GM19463 (cell line): ENCODE measurements at regions not wholly inside any gene's neighbourhood (a gene's known extent, or its start where the extent isn't known, plus 50 kb on each side); places are given as distances from the start of the nearest gene placed in this dataset.

ENCODE experiments used
- ATAC-seq: cut with Tn5 transposase; IDR thresholded peaks from one replicate; pipeline ENCODE4 v1.9.1; 2021; ENCODE audit warnings: mild to moderate bottlenecking, moderate library complexity; ENCODE audit not compliant: unreplicated experiment

DNA sequence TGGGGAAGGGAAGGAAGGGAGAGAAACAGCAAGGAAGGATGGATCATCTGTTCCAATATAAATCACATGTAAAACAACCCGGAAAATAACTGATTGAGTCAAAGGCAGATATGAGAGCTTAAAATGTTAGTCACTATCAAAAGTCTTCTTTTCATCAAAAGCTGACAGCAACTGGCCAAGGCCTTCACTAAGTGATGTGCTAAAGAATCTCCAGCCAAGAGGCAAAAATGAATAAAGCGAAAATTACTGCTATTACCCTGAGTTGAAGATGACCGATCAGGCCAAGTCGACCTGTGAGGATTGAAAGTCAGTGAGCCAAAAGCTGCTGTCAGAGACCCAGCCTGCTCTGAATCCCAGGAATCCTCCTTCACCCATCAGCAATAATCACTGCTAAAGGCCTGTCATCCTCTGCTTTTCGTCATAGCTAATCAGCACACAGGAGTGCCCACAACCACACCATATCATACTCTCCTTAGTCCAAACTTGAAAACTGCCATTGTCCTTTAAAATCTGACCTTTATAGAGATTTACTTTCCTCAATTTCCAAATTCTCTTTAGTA is 736.9 kb downstream of the TLE1 start:
- ATAC-seq = no peak

DNA sequence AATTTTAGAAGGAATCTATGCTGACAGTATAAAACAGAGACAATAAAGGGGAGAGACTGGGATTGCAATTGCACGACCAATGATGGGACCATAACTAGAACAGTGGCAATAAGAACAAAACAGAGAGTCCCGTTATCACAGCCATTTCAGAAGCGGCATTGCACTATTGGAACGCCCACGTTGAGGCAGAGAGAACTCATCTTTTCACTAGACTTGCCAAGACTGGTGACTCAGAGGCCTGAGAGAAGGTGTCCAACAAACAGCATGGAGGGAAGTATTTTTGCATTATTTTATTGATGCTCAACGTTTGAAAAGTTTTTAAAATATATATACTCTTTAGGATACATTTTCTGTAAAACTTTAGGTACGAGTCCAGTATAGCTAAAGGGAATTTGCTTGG is 737.7 kb downstream of the TLE1 start:
- no peak for ATAC-seq

DNA sequence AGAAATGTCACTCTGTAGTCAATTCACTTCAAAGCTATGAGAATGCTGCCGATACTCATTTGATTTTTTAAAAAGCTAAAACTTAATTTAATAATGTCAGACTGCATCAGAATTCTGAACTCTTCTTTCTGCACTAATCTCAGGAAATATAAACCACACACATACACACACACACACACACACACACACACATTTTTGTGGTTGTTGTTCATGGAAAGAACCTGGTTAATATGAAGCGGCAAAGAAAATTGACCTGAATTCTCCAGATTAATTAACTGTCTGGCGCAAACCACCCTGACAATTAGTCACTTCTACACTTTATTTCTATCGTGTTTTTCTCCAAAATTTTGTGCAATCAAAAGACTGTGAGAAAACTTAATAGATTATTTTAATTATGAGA is 740.5 kb downstream of the TLE1 start:
- no peak for ATAC-seq

DNA sequence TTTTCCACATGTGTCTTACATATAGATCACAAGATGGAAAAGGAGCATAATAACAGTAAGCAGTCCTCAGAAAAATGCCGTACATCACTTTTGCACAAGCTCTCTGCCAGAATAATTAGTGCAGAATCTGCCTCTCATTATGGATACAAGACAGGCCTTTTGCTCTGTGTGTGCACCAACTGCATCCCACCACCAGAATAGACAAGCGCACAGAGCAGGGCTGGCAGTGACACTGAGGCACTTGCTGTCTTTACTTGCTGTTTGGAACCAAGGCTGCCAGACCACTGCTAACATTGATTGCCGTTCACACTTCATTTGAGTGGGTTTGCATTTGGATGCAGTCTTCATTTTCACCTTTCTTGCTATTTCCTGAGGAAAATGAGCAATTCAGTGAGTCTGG is 741.3 kb downstream of the TLE1 start:
- ATAC-seq = no peak

DNA sequence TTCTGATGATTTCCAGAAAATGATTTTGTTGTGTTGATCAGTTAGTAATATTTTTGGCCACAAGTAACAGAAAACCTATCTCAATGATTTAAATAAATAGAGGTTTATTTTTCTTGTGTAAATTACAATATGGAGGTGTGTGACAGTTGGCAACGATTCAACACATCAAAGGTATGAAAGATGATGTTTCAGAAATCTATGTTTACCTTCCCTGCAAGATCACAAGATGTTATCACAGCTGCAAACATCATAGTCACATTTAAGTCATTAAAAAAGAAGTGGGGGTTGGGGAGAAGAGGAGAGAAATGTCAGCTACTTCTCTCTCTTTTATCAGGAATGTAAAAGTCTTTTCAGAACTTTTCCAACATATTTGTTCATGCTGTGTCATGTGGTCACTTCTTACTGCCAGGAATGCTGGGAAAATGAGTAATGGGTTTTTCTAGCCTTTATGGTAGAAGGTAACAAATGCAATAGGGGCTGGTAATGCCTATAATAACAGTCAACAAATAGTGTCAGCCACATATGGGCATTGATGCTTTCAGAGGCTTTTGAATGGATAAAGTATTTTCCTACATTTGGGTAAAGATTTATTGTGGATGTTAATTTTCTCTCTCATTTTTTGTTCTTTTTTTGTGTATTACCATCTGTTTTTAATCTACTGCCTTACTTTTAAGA is 742.7 kb downstream of the TLE1 start:
- ATAC-seq = no peak

DNA sequence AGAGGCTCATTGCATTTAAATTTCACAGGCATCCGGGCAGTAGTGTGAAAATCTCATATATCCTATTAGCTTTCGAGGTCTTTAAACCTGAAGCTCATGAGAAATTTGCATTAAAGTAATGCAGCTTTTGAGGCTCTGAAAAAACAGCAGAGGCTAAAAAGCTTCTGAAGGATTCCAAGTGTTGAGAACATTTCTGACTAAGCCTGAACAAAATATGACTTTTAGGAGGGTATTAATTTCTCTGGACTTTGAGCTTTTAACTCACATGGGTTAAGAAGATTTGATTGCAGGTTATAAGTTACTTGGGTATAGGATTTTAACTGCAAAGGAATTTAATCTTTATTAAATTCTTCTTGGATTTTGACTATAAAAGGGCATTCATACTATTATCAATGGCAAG is 743.9 kb downstream of the TLE1 start:
- ATAC-seq = no peak

DNA sequence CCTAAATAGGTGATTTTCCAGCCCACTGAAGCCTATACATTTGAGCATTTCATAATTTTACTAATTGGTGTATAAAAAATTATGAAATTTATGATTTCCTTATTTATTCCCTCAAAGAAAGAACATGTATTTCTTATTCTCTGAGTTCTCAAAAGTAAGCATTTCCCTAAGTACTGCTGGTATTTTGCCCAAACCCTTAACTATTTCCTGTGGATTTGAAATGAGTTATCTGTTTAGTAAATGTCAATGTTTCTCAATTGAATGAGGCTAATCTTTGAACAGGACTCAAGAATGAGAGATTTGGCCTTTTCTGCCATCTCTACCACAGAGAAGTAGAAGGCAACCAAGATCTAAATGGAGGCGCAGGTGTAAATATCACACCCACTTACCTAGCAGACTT is 751.7 kb downstream of the TLE1 start:
- no peak for ATAC-seq

DNA sequence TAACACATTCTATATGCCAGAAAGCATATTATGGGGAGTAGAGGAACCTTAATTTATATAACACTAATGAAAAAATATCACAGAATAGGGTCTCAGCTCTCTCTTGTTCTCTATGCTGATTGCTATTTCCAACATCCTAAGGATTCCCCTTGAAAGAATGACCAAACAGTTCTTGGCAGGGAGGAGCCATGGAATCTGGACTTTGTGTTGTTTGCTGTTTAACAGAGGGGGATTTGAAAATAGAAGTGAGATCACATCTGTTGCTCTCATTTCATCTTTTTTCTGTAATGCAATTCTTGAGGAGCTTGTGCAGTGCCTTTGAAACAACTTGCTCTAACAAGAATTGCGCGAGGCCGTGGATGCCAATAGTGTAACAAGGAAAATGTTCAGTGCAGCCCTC is 755.3 kb downstream of the TLE1 start:
- no peak for ATAC-seq

DNA sequence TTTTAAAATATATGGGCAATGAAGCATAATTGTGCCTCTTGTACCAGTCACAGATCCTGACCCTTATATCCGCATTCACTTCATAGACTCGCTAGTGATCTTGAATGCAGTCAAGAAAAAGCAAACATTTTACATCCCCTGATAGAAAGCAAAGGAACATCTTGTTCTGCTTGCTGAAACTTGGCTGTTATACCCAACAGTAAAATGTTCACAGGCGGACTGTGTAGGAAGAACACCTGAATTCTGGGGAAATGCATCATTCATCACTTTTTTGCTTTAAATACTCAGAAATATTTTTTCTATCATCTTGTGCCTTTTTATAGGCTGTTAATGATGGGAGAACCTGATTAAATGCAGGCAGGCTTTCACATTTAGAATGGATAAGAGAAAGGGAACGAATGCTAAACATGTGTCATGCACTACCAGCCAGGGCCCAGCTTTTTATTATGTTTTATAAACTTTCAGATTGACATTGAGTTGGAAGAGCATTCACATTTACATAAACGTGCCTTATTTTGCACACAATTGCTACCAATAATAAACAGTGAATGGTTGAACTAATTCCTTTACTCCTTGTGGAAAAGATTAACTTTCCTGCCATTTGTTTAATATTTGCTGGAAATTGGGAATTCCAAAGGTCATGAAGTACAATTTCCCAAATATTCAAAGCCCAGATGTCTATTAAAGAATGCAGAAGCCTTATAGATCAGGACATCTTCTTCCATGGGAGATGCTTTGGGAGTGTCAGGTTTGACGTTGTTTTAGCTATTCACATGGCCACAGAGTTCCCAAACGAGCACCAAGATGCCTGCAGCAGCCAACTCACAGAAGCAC is 756.2 kb downstream of the TLE1 start:
- no peak for ATAC-seq

DNA sequence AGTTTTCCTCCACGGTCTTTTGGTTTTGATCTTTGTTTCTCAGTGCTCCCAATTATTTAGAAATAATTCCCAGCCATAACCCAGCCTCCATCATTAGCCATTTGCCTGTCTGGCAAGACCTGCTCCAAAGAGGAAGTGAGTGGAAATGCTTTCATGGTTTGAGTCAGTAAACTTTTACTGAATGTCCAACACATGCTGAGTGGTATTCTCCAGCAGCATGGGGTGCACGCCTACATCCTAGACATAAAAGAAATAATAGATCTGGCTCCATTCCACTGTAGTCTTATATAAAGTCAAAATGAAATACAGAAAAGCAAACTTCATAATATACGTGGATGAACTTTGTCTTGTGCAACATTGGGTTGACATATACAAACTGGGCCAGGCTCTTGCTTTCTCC is 757.2 kb downstream of the TLE1 start:
- ATAC-seq = no peak

DNA sequence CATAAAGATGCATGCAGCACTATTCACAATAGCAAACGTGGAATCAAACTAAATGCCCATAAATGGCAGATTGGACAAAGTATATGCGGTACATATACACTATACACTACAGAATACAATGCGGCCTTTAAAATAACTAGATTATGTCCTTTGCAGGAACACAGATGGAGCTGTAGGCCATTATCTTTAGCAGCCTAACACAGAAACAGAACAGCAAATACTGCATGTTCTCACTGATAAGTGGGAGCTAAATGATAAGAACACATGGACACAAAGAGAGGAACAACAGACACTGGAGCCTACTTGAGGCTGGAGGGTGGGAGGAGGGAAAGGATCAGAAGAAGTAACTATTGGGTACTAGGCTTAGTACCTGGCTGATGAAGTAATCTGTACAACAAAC is 758.2 kb downstream of the TLE1 start:
- ATAC-seq = no peak

DNA sequence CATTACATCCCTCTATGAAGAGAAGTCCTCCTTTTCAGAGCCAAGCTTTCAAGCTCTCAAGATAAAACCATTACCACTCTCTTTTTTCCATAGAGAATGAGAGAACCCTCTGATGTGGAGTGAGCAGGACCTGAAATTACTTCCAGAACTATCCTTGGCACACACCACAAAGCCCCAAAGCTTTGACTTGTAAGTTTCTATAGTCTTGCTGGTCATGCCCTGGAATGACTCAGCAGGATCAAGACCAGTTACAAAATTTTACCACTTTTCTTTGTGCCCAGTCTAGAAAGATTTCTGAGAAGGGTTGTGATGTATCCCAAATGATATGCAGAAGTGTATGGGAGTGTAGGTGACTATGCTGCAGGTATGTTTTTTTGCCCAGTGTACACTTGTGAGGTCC is 760.6 kb downstream of the TLE1 start:
- ATAC-seq = no peak

DNA sequence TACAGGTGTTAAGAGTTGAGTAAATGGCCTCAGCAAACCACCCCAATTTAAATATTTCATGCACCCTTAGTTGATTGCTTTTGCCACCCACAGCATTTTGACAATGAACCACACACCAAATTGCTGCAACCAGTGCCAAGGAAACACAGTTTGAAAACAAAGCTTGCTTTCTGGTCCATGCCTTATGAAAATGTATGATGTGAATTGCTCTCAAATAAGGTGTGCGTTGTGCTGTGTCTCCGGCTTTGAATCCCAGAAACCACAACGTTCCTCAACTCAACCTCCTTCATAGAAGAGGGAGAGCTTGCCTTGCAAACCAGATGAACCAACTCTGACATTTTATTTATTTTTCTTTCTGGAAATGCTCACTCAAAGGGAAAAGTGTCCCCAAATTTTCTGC is 762.7 kb downstream of the TLE1 start:
- no peak for ATAC-seq

DNA sequence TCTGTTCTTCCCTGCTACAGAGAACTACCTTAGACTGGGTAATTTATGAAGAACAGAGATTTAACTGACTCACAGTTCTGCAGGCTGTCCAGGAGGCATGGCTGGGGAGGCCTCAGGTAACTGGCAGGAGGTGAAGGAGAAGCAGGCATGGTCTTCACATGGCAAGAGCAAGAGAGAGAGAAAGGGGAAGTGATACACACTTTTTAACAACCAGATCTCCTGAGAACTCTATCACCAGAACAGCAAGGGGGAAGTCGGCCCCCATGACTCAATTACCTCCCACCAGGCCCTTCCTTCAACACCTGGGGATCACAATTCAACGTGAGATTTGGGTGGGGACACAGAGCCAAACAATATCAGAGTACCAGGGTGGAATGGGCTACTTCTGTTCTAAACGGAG is 766.8 kb downstream of the TLE1 start:
- no peak for ATAC-seq

DNA sequence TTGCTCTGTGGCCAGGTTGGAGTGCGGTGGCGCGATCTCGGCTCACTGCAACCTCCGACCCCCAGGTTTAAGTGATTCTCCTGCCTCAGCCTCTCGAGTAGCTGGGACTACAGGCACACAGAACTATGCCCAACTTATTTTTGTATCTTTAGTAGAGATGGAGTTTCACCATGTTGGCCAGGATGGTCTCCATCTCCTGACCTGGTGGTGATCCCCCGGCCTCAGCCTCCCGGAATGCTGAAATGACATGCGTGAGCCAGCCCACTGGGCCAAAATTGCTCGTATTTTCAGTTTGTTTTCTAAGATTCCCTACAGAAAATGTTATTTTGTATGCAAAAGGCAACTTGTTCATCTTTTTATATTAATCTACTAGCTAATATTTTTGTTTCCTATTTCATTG is 782.6 kb downstream of the TLE1 start:
- ATAC-seq = no peak

DNA sequence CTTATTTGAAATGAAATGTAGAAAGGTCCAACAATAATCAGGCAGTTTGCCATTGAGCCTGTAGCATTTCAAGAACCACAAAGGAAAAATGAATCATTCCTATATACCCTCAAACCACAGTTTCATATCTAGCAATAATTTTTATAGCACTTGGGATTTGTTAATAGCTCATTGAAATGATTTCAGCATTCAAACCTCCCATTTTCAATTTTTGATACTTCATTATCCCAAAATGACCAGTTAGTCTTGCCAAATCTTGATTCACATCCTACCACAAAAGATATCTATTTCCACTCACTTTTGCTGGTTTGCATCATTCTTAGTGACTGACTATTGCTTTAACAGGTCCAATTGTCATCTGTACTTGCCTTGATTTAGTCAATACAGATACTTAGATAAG is 790.1 kb downstream of the TLE1 start:
- ATAC-seq = no peak

DNA sequence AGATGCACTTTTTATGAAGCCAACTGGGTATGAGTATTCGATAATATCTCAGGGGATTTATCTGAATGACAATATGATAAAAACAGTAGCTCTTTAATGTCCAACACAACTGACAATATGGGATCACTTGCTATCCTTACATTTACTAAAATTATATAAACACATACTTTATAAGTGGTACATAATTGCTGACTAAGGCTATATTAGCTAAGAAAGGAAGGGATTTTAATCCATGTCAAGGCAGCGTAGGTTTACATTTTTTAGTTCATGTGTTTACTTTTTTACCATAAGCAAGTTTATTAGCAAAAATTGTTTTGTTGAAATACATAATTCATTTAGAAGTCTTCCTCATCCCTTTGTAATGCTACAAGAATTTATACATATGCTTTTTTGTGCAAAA is 796.2 kb downstream of the TLE1 start:
- no peak for ATAC-seq

DNA sequence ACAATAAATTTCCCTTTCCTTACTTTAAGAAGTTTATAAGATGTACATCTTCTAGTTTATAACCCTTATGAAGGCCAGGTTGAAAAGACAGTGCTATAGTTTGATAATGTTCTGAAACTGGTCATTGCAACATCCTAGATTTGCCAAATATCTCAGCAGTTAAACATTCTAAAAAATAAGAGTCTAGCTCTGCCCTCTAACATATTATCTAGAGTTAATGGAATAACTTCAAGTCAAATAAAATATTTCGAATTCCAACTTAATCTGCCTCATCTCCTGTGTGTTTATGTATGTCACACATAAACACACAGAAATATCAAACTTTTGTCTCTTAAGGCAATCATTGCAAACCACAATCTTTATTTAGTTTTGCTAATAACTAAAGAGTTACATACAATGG is 796.6 kb downstream of the TLE1 start:
- no peak for ATAC-seq

DNA sequence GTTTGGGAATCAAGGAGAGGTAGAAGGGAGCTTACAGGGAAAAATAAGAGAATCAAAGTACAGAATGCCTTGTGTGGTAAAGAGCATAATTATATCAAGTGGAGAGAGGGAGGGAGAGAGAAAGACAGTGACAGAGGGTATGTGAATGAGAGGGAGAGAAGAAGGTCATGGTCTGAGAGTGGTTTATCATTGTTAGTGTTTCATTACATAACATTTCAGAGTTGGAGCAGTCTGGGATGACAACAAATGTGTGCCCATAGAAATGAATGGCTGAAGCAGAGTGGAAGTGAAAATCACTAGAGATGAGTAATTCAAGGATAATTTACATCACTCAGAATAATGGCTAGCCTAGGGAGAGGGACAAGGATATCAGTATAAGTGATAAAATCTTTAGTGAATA is 799.2 kb downstream of the TLE1 start:
- ATAC-seq = no peak

DNA sequence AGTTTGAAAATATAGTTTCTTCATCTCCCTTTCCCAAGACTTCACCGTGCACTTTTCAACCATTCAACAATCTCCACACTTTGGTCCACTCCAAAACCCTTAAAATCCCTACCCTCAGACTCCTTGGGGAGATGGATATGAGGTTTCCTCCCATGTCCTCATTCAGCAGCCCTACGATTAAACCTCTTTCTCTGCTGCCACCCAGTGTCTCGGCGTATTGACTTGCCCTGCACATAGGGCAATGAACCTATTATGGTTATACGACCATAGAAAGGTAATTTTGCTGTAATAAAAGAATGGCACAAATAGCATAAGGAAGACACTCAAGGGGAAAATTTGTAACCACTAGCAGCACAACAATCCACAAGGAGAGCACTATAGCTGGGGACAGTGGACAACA is 803.5 kb downstream of the TLE1 start:
- ATAC-seq = no peak

DNA sequence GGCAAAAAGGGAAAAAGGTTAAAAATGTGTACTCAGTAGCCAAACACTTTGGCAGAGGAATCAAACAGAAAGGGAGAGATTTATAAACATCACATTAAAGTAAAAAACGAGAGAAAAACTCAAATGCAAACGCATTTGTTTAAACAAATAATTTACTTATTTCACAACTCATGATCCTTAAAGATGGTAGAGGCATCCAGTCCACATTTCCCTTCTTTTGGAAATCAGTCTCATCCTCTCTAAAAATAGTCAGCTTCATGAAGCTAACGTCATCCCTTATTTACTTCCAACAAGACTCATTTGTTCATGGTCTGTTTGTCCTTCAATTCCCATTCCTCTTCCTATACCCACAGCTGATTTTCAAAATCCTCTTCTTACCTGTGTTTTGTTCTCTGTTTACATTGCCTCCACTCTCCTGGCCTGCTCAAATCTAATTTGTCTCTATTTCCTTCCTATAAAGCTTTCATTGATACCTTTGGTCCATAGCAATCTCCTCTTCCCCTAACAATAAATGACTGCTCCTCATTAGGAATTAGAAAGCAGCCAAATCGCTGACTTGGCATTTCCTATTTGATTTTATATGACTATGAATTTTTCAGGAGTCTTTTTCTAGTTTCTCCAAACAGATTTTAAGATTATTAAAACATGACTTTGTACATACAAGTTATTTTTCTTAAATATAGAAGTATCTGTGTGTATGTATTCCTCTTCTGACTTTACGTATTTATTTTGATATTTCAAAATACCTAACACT is 805.3 kb downstream of the TLE1 start:
- no peak for ATAC-seq

DNA sequence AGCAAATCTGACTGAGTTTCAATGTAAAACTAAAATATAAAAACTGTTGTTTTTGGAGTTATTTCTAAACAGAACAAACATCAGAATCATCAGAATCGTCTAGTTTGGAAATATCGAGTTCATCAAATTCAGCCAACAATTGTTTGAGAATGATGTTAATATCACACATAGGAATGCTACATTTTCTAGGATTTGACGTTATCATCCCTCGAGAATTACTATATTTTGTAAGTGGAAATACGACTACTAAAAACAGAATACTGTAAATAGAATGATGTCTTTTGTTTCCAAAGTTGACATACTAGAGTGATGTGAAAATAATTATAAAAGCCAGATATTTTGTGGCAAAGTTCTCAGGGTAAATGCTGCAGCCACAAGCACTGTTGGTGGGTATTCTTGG is 805.9 kb downstream of the TLE1 start:
- no peak for ATAC-seq
